DND-41 (cell line): ENCODE measurements at regions not wholly inside any gene's neighbourhood (a gene's known extent, or its start where the extent isn't known, plus 50 kb on each side); places are given as distances from the start of the nearest gene placed in this dataset.

Experiments used
- EZH2 ChIP-seq: IDR thresholded peaks from 3 replicates; pipeline ENCODE4 v1.6.1; 2012; ENCODE audit warnings: borderline replicate concordance, low read depth, mild to moderate bottlenecking, moderate library complexity, low read length, inconsistent platforms; ENCODE audit not compliant: severe bottlenecking
- TF ChIP-seq, protein P1 (sequence below): IDR thresholded peaks from 2 replicates; pipeline ENCODE4 v1.5.1; 2012; ENCODE audit warnings: borderline replicate concordance, low read length, moderate library complexity, mild to moderate bottlenecking; ENCODE audit not compliant: poor library complexity, severe bottlenecking; ENCODE audit errors: extremely low read depth

DNA sequence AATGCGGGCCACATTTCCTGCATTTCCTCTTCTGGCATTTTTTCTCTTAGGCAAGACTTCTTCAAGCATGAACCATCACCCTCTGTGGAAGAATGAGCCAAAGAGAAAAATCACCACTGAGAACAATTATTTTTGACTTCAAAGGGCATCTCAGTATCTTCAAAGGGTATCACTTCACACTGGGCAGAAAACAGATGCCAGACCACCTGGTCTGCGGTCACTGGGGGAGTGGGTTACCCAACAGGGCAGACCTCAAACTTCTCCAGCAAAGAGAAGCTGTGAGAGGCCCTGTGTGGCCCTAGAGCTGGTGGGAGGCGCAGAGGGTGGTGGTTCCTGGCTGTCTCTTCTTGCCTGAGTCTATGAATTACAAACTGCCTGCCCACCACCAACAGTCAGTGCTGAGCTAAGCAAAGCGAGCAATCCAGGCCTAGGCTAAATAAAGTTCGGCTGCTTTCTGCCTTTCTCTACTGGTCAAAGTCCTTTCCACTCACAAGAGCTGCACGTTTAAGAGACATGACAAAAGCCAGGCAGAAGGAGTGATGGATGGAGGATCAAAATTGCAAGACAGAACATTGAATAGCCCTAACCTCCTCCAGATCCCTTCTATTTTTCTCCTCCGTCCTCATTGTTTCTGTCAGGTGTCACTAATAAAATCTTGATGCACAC lies 602.7 kb upstream of the CDH5 start:
- TF ChIP-seq, protein P1, sequence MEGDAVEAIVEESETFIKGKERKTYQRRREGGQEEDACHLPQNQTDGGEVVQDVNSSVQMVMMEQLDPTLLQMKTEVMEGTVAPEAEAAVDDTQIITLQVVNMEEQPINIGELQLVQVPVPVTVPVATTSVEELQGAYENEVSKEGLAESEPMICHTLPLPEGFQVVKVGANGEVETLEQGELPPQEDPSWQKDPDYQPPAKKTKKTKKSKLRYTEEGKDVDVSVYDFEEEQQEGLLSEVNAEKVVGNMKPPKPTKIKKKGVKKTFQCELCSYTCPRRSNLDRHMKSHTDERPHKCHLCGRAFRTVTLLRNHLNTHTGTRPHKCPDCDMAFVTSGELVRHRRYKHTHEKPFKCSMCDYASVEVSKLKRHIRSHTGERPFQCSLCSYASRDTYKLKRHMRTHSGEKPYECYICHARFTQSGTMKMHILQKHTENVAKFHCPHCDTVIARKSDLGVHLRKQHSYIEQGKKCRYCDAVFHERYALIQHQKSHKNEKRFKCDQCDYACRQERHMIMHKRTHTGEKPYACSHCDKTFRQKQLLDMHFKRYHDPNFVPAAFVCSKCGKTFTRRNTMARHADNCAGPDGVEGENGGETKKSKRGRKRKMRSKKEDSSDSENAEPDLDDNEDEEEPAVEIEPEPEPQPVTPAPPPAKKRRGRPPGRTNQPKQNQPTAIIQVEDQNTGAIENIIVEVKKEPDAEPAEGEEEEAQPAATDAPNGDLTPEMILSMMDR = no peak
- no peak for TF ChIP-seq EZH2
